ENCODE measurements at regions not wholly inside any gene's neighbourhood (a gene's known extent, or its start where the extent isn't known, plus 50 kb on each side); places are given as distances from the start of the nearest gene placed in this dataset.

- H3K4me3 ChIP-seq (ENCODE audit: low read length), result no peak overlapping the region
- no peak for TF ChIP-seq ZNF274 (IDR thresholded peaks at IDR 0.05; ENCODE audit: low read depth, low read length)
These were observed 126.4 kb upstream of the SMURF2 start for GRCh38 chr17:64788286-64789060.

GRCh38 chr17:64787921-64788271, 125.8 kb upstream of the SMURF2 start:
- no peak overlapping the region for H3K4me3 ChIP-seq (ENCODE audit: low read length)

GRCh38 chr17:64787255-64787920, 125.3 kb upstream of the SMURF2 start:
- TF ChIP-seq ZNF274 (IDR thresholded peaks at IDR 0.05; ENCODE audit: low read depth, low read length), result no peak
- H3K4me3 ChIP-seq (ENCODE audit: low read length), result no peak overlapping the region

More at GRCh38 chr17:64787921-64788271, 125.8 kb upstream of the SMURF2 start:
- no peak for TF ChIP-seq ZNF274 (IDR thresholded peaks at IDR 0.05; ENCODE audit: low read depth, low read length)

- H3K4me3 ChIP-seq (ENCODE audit: low read length), result no peak overlapping the region
- TF ChIP-seq ZNF274 (IDR thresholded peaks at IDR 0.05; ENCODE audit: low read depth, low read length), result no peak
These were observed 124.2 kb upstream of the SMURF2 start for GRCh38 chr17:64786337-64786736.

- TF ChIP-seq ZNF274 (IDR thresholded peaks at IDR 0.05; ENCODE audit: low read depth, low read length), result no peak
- no peak overlapping the region for H3K4me3 ChIP-seq (ENCODE audit: low read length)
These were observed 122.9 kb upstream of the SMURF2 start for GRCh38 chr17:64785011-64785421.

- no peak overlapping the region for H3K4me3 ChIP-seq (ENCODE audit: low read length)
- TF ChIP-seq ZNF274 (IDR thresholded peaks at IDR 0.05; ENCODE audit: low read depth, low read length), result no peak
These were observed 122.4 kb upstream of the SMURF2 start for GRCh38 chr17:64784353-64785010.

- no peak for TF ChIP-seq ZNF274 (IDR thresholded peaks at IDR 0.05; ENCODE audit: low read depth, low read length)
- H3K4me3 ChIP-seq (ENCODE audit: low read length), result no peak overlapping the region
These were observed 121.6 kb upstream of the SMURF2 start for GRCh38 chr17:64783556-64784352.

- no peak overlapping the region for H3K4me3 ChIP-seq (ENCODE audit: low read length)
- no peak for TF ChIP-seq ZNF274 (IDR thresholded peaks at IDR 0.05; ENCODE audit: low read depth, low read length)
These were observed 120.9 kb upstream of the SMURF2 start for GRCh38 chr17:64783031-64783461.

GRCh38 chr17:64781810-64782555, 119.9 kb upstream of the SMURF2 start:
- no peak for TF ChIP-seq ZNF274 (IDR thresholded peaks at IDR 0.05; ENCODE audit: low read depth, low read length)
- H3K4me3 ChIP-seq (ENCODE audit: low read length), result no peak overlapping the region

- peak overlapping the region; percentile 50; the same call in 1 of the 2 replicates for H3K4me3 ChIP-seq (ENCODE audit: low read length)
- no peak for TF ChIP-seq ZNF274 (IDR thresholded peaks at IDR 0.05; ENCODE audit: low read depth, low read length)
These were observed 119.1 kb upstream of the SMURF2 start for GRCh38 chr17:64781014-64781756.

- TF ChIP-seq ZNF274 (IDR thresholded peaks at IDR 0.05; ENCODE audit: low read depth, low read length), result no peak
- H3K4me3 ChIP-seq (ENCODE audit: low read length), result peak overlapping the region; percentile 50; the same call in 1 of the 2 replicates
These were observed 118.2 kb upstream of the SMURF2 start for GRCh38 chr17:64780096-64781013.

Data from GM08714 (cell line).